ENCODE measurements at regions not wholly inside any gene's neighbourhood (a gene's known extent, or its start where the extent isn't known, plus 50 kb on each side); places are given as distances from the start of the nearest gene placed in this dataset.

DNA sequence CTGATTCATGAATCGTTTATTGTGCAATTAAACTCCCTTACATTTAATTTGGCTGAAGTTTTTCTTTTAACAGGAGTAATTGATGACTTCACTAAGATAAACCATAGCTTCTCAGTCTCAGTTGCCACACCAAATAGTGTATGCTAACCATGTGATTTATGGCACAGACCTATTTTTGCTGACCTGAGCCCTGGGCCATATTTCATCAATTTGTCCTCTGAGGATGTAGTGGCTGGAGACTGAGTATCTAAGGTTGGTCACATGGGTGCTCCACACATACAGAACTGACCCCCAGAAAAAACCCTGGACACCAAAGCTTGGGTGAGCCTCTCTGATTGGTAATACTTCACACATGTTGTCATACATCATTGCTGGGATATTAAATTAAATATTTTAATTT, 255.1 kb downstream of the NEDD1 start:
- Histone ChIP-seq H3K4me1 (ENCODE audit: low read depth, poor library complexity, severe bottlenecking) (no peaks in the 10 kb centered on the region), H3K27me3 (ENCODE audit: insufficient read depth, low read depth) (no peaks in the 10 kb centered on the region), H3K9ac (no peak overlapping the region), H3K79me2 (ENCODE audit: insufficient read depth, low read depth) (no peaks in the 10 kb centered on the region), H2AFZ (ENCODE audit: low read depth) (no peak overlapping the region), H3K36me3 (ENCODE audit: insufficient read depth) (no peaks in the 10 kb centered on the region), H3K27ac (no peak overlapping the region), H3K4me2 (no peak overlapping the region), H4K20me1 (ENCODE audit: insufficient read depth) (no peaks in the 10 kb centered on the region), H3K4me3 (IDR thresholded peaks at IDR 0.05; ENCODE audit: insufficient read depth, low read depth, low read length) (no peak overlapping the region)
- TF ChIP-seq, protein P1, sequence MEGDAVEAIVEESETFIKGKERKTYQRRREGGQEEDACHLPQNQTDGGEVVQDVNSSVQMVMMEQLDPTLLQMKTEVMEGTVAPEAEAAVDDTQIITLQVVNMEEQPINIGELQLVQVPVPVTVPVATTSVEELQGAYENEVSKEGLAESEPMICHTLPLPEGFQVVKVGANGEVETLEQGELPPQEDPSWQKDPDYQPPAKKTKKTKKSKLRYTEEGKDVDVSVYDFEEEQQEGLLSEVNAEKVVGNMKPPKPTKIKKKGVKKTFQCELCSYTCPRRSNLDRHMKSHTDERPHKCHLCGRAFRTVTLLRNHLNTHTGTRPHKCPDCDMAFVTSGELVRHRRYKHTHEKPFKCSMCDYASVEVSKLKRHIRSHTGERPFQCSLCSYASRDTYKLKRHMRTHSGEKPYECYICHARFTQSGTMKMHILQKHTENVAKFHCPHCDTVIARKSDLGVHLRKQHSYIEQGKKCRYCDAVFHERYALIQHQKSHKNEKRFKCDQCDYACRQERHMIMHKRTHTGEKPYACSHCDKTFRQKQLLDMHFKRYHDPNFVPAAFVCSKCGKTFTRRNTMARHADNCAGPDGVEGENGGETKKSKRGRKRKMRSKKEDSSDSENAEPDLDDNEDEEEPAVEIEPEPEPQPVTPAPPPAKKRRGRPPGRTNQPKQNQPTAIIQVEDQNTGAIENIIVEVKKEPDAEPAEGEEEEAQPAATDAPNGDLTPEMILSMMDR (conservative IDR thresholded peaks at IDR 0.05; ENCODE audit: low read depth, low read length), result no peak

GRCh38 chr12:97164936-97165335, 257.9 kb downstream of the NEDD1 start:
- H3K4me3 ChIP-seq (IDR thresholded peaks at IDR 0.05; ENCODE audit: insufficient read depth, low read depth, low read length), result no peak overlapping the region
- no peaks in the 10 kb centered on the region for H3K4me1 ChIP-seq (ENCODE audit: low read depth, poor library complexity, severe bottlenecking)
- H3K79me2 ChIP-seq (ENCODE audit: insufficient read depth, low read depth), result no peaks in the 10 kb centered on the region
- no peak overlapping the region for H3K4me2 ChIP-seq
- TF ChIP-seq, protein P1 (conservative IDR thresholded peaks at IDR 0.05; ENCODE audit: low read depth, low read length), result no peak
- H3K9ac ChIP-seq, result no peak overlapping the region
- no peaks in the 10 kb centered on the region for H3K36me3 ChIP-seq (ENCODE audit: insufficient read depth)
- H2AFZ ChIP-seq (ENCODE audit: low read depth), result no peak overlapping the region
- no peaks in the 10 kb centered on the region for H3K27me3 ChIP-seq (ENCODE audit: insufficient read depth, low read depth)
- no peak overlapping the region for H3K27ac ChIP-seq
- no peaks in the 10 kb centered on the region for H4K20me1 ChIP-seq (ENCODE audit: insufficient read depth)

- TF ChIP-seq, protein P1 (conservative IDR thresholded peaks at IDR 0.05; ENCODE audit: low read depth, low read length), result no peak
- no peaks in the 10 kb centered on the region for H3K27me3 ChIP-seq (ENCODE audit: insufficient read depth, low read depth)
Observed at GRCh38 chr12:97167598-97167997, 260.5 kb downstream of the NEDD1 start.

DNA sequence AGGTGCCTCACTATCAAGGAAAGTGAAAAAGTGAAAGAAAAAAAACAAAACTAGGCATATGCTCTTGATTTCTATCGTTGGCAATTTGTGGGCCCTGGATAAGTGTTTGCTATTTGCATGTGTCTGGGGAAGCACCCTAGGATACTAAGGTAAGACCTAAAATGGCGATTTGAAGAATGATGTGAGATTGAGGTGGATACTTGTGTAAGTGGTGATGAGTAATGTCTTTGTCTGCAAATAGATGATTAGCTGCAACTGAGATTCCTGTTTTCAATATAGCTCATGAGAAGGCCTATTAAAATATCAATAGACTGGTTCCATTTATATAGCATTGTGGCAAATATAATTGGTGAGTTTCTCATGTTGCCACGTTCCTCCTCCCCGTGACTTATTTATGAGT, 261.7 kb downstream of the NEDD1 start:
- no peaks in the 10 kb centered on the region for H3K36me3 ChIP-seq (ENCODE audit: insufficient read depth)
- H4K20me1 ChIP-seq (ENCODE audit: insufficient read depth), result no peaks in the 10 kb centered on the region
- H3K27ac ChIP-seq, result no peak overlapping the region
- no peaks in the 10 kb centered on the region for H3K27me3 ChIP-seq (ENCODE audit: insufficient read depth, low read depth)
- H2AFZ ChIP-seq (ENCODE audit: low read depth), result no peak overlapping the region
- no peak overlapping the region for H3K9ac ChIP-seq
- no peaks in the 10 kb centered on the region for H3K79me2 ChIP-seq (ENCODE audit: insufficient read depth, low read depth)
- TF ChIP-seq, protein P1 (conservative IDR thresholded peaks at IDR 0.05; ENCODE audit: low read depth, low read length), result no peak
- H3K4me2 ChIP-seq, result no peak overlapping the region
- no peak overlapping the region for H3K4me3 ChIP-seq (IDR thresholded peaks at IDR 0.05; ENCODE audit: insufficient read depth, low read depth, low read length)
- no peaks in the 10 kb centered on the region for H3K4me1 ChIP-seq (ENCODE audit: low read depth, poor library complexity, severe bottlenecking)

More at GRCh38 chr12:97167598-97167997, 260.5 kb downstream of the NEDD1 start:
- H3K79me2 ChIP-seq (ENCODE audit: insufficient read depth, low read depth), result no peaks in the 10 kb centered on the region
- no peaks in the 10 kb centered on the region for H4K20me1 ChIP-seq (ENCODE audit: insufficient read depth)
- H3K27ac ChIP-seq, result no peak overlapping the region
- H3K9ac ChIP-seq, result no peak overlapping the region
- no peak overlapping the region for H3K4me2 ChIP-seq
- H2AFZ ChIP-seq (ENCODE audit: low read depth), result no peak overlapping the region
- H3K36me3 ChIP-seq (ENCODE audit: insufficient read depth), result no peaks in the 10 kb centered on the region
- no peak overlapping the region for H3K4me3 ChIP-seq (IDR thresholded peaks at IDR 0.05; ENCODE audit: insufficient read depth, low read depth, low read length)
- no peaks in the 10 kb centered on the region for H3K4me1 ChIP-seq (ENCODE audit: low read depth, poor library complexity, severe bottlenecking)
